Transverse colon (tissue), 4 donors: ENCODE measurements at regions not wholly inside any gene's neighbourhood (a gene's known extent, or its start where the extent isn't known, plus 50 kb on each side); places are given as distances from the start of the nearest gene placed in this dataset.

ENCODE experiments used
- DNase-seq: peaks from one replicate; pipeline ENCODE4 v3.0.0-alpha.2; 2019
- H3K27ac ChIP-seq, 4 donors: fragments of 200-600 bp; sonication (generic); 2 replicates each; pipeline ENCODE4 v1.5.1; 2016 to 2018; ENCODE audit warnings: inconsistent platforms in 4 of 4
- H3K27me3 ChIP-seq: fragments of 200-600 bp; sonication (generic); 2 replicates; pipeline ENCODE4 v1.5.1; 2017; ENCODE audit warnings: inconsistent platforms
- H3K36me3 ChIP-seq, 4 donors: fragments of 200-600 bp; sonication (generic); 2 replicates each; pipeline ENCODE4 v1.5.1; 2017 to 2019; ENCODE audit warnings: inconsistent platforms in 4 of 4
- H3K4me1 ChIP-seq, 4 donors: fragments of 200-600 bp; sonication (generic); 2 replicates each; pipeline ENCODE4 v1.5.1; 2017 to 2020; ENCODE audit warnings: inconsistent platforms in 4 of 4
- H3K4me3 ChIP-seq, 4 donors: fragments of 200-600 bp; sonication (generic); 1 replicate in 1 of 4; 2 replicates in 3 of 4; pipeline versions ENCODE4 v1.5.1 to v1.6.1; 2017 to 2019; ENCODE audit warnings: inconsistent platforms in 4 of 4
- H3K9me3 ChIP-seq, 2 donors: fragments of 200-600 bp; sonication (generic); 2 replicates each; pipeline ENCODE4 v1.5.1; 2017 to 2019; ENCODE audit warnings: inconsistent platforms in 2 of 2
- CTCF ChIP-seq, 5 experiments: fragments of 200-600 bp in 3 of 5; fragments of 450-650 bp in 2 of 5; sonication (generic) in 3 of 5; IDR thresholded peaks; 1 replicate in 2 of 5; 2 replicates in 3 of 5; pipeline ENCODE4 v1.5.1; 2016 to 2017; ENCODE audit warnings: antibody characterized with exemption in 5 of 5, inconsistent platforms in 3 of 5, mild to moderate bottlenecking in 2 of 5, moderate library complexity in 1 of 5
- EP300 ChIP-seq: sonication (generic); formaldehyde crosslinking; IDR thresholded peaks from one replicate; pipeline ENCODE4 v1.6.1; 2017; ENCODE audit warnings: antibody characterized with exemption, low read depth
- POLR2A ChIP-seq: fragments of 450-650 bp; IDR thresholded peaks from one replicate; pipeline ENCODE4 v1.6.1; 2016; ENCODE audit warnings: antibody characterized with exemption, mild to moderate bottlenecking, moderate library complexity
- POLR2AphosphoS5 ChIP-seq, 3 donors: sonication (generic); formaldehyde crosslinking; IDR thresholded peaks; one replicate each; pipeline ENCODE4 v1.6.1; 2016; ENCODE audit warnings: antibody characterized with exemption in 3 of 3
- WGBS, 2 donors: methylation state at CpG; one replicate each; pipeline ENCODE4 v1.1.5; 2018; ENCODE audit warnings: low coverage in 1 of 2; 5-methylcytosine and 5-hydroxymethylcytosine counted together
- in situ Hi-C, 4 donors: fragments of 200-750 bp; cut with MboI; loops; one replicate each; pipeline versions ENCODE4 v1.15.0 to v1.15.1; 2017; ENCODE audit warnings: low sequenced_read_pairs in 3 of 4, low pct_ligation_motif_present in 1 of 4, low pct_unique_long_range_greater_than_20kb in 1 of 4
- intact Hi-C: fragments of 100-400 bp; cut with DNase I; formaldehyde crosslinking; loops from one replicate; pipeline ENCODE4 v1.15.1; 2023; ENCODE audit warnings: low total_unique reads

GRCh38 chr5:112528928-112529327 lies 109.9 kb upstream of the EPB41L4A start:
- Histone ChIP-seq H3K27ac (no peak overlapping the region), H3K4me1 (peaks cover 0 to 6% (median 0%) of the 10 kb centered on the region in 4 donors), H3K27me3 (no peaks in the 10 kb centered on the region), H3K4me3 (no peak overlapping the region), H3K36me3 (no peaks in the 10 kb centered on the region), H3K9me3 (no peaks in the 10 kb centered on the region)
- intact Hi-C loops, result no loop called here
- WGBS, 2 donors, result 94% methylated on average over 5 of the region's 5 CpGs; no CpG with 5 or more reads in 1 of the 2 donors
- TF ChIP-seq POLR2A, result no peak
- no peak for TF ChIP-seq POLR2AphosphoS5 (IDR thresholded peaks at IDR 0.05)
- in situ Hi-C loops, result loop anchor here in 1 of 4 donors (25.0 kb wide), 1 partner anchor 342 kb away; no protein-coding TSS in a partner anchor
- no peak for DNase-seq

- intact Hi-C loops (no loop called here), in situ Hi-C loops (loop anchor here in 1 of 4 donors (25.0 kb wide), 1 partner anchor 342 kb away; no protein-coding TSS in a partner anchor)
- Histone ChIP-seq H3K27me3 (no peaks in the 10 kb centered on the region), H3K4me1 (no peaks in the 10 kb centered on the region), H3K4me3 (no peak overlapping the region), H3K27ac (no peak overlapping the region), H3K36me3 (no peaks in the 10 kb centered on the region), H3K9me3 (no peaks in the 10 kb centered on the region)
- no peak for TF ChIP-seq POLR2A
- TF ChIP-seq CTCF (IDR thresholded peaks at IDR 0.05), result peak in 3 of 5 experiments; percentile 31 to 55 (median 33)
- no peak for DNase-seq
- 39 to 53% methylated on average over 4 to 5 of the region's 5 CpGs for WGBS, 2 donors
Measured at GRCh38 chr5:112529525-112529924, 110.4 kb upstream of the EPB41L4A start.

GRCh38 chr5:112532654-112533360 lies 113.7 kb upstream of the EPB41L4A start:
- Histone ChIP-seq H3K4me1 (no peaks in the 10 kb centered on the region), H3K9me3 (no peaks in the 10 kb centered on the region), H3K27ac (no peak overlapping the region), H3K27me3 (no peaks in the 10 kb centered on the region), H3K4me3 (no peak overlapping the region), H3K36me3 (no peaks in the 10 kb centered on the region)
- TF ChIP-seq EP300 (no peak), POLR2AphosphoS5 (IDR thresholded peaks at IDR 0.05) (no peak), POLR2A (no peak), CTCF (IDR thresholded peaks at IDR 0.05) (no peak)
- no peak for DNase-seq
- intact Hi-C loops, result no loop called here
- in situ Hi-C loops, result loop anchor here in 1 of 4 donors (25.0 kb wide), 1 partner anchor 346 kb away; no protein-coding TSS in a partner anchor
- WGBS, 2 donors, result 65 to 73% methylated on average over 4 to 5 of the region's 5 CpGs

GRCh38 chr5:112533362-112533761 lies 114.3 kb upstream of the EPB41L4A start:
- H3K4me3 ChIP-seq, result no peak overlapping the region
- H3K36me3 ChIP-seq, result no peaks in the 10 kb centered on the region
- DNase-seq, result no peak
- H3K4me1 ChIP-seq, result no peaks in the 10 kb centered on the region
- WGBS, 2 donors, result 0 to 57% methylated on average over 1 of the region's 1 CpG
- in situ Hi-C loops, result loop anchor here in 1 of 4 donors (25.0 kb wide), 1 partner anchor 346 kb away; no protein-coding TSS in a partner anchor
- intact Hi-C loops, result no loop called here
- H3K27ac ChIP-seq, result no peak overlapping the region
- TF ChIP-seq POLR2AphosphoS5 (IDR thresholded peaks at IDR 0.05), result no peak
- TF ChIP-seq CTCF (IDR thresholded peaks at IDR 0.05), result no peak
- TF ChIP-seq POLR2A, result no peak
- TF ChIP-seq EP300, result no peak
- no peaks in the 10 kb centered on the region for H3K27me3 ChIP-seq
- no peaks in the 10 kb centered on the region for H3K9me3 ChIP-seq
